Endothelial cell of umbilical vein (primary cell): ENCODE measurements at regions not wholly inside any gene's neighbourhood (a gene's known extent, or its start where the extent isn't known, plus 50 kb on each side); places are given as distances from the start of the nearest gene placed in this dataset.

Source experiments
- BruUV-seq: library from RNA; stranded (reverse); fragments of 400-500 nt; replicated peaks from 2 replicates; lab custom pipeline; 2021; lab: Mats Ljungman, UMichigan
- CTCF ChIA-PET: fragments of 300-600, 350-600 bp; sonication (Branson Sonifier 250); formaldehyde crosslinking; loops from one replicate; lab custom pipeline; 2021; ENCODE audit warnings: antibody characterized with exemption, inconsistent platforms; lab: Charles Lee
- POLR2A ChIA-PET: fragments of 300-600, 350-600 bp; sonication (Branson Sonifier 250); formaldehyde crosslinking; loops from one replicate; lab custom pipeline; 2021; ENCODE audit warnings: antibody characterized with exemption, inconsistent platforms; lab: Charles Lee
- DNase-seq: peaks from one replicate; pipeline ENCODE4 v3.0.0-alpha.2; 2011; ENCODE audit warnings: low read depth, low spot score
- FAIRE-seq: peaks from 2 replicates; lab custom pipeline; 2011; peaks lifted over from hg19 to GRCh38; lab: Jason Lieb, UNC
- H2AFZ ChIP-seq: 2 replicates; pipeline ENCODE4 v1.6.0; 2012; ENCODE audit warnings: low read depth, low read length, control low read depth, inconsistent platforms
- H3K27ac ChIP-seq: 2 replicates; pipeline ENCODE4 v1.5.1; 2011; ENCODE audit warnings: low read depth, mild to moderate bottlenecking, control low read depth, low read length, moderate library complexity; ENCODE audit not compliant: insufficient read depth
- H3K27me3 ChIP-seq, 2 experiments: 2 replicates each; pipeline versions ENCODE4 v1.6.0 to v1.6.1; 2011; ENCODE audit warnings: low read length in 2 of 2, mixed read lengths in 1 of 2; ENCODE audit not compliant: control insufficient read depth in 2 of 2, insufficient read depth in 2 of 2
- H3K36me3 ChIP-seq, 2 experiments: 2 replicates in 1 of 2; 3 replicates in 1 of 2; pipeline ENCODE4 v1.5.1; 2011; ENCODE audit warnings: low read length in 2 of 2, mild to moderate bottlenecking in 1 of 2, moderate library complexity in 1 of 2; ENCODE audit not compliant: control insufficient read depth in 2 of 2, insufficient read depth in 2 of 2; ENCODE audit errors: extremely low read depth in 1 of 2
- H3K4me1 ChIP-seq: 3 replicates; pipeline ENCODE4 v1.5.1; 2011; ENCODE audit warnings: mild to moderate bottlenecking, low read length; ENCODE audit not compliant: control insufficient read depth, insufficient read depth; ENCODE audit errors: extremely low read depth
- H3K4me2 ChIP-seq: 2 replicates; pipeline ENCODE4 v1.6.1; 2011; ENCODE audit warnings: low read length, control low read depth, mixed read lengths; ENCODE audit not compliant: insufficient read depth
- H3K4me3 ChIP-seq, 3 experiments: fragments of 200-600 bp in 1 of 3; sonication (generic), shearing (Covaris generic) in 1 of 3; replicated peaks in 1 of 3; 2 replicates each; pipeline ENCODE4 v1.5.1; 2011 to 2016; ENCODE audit warnings: control low read depth in 3 of 3, low read length in 3 of 3, mild to moderate bottlenecking in 2 of 3, inconsistent platforms in 1 of 3, low read depth in 1 of 3, moderate library complexity in 1 of 3; ENCODE audit not compliant: insufficient read depth in 1 of 3
- H3K79me2 ChIP-seq: 2 replicates; pipeline ENCODE4 v1.6.0; 2012; ENCODE audit warnings: low read length, inconsistent platforms; ENCODE audit not compliant: control insufficient read depth, insufficient read depth
- H3K9ac ChIP-seq: replicated peaks from 2 replicates; pipeline ENCODE3; 2011; ENCODE audit warnings: low read length, control low read depth; ENCODE audit not compliant: insufficient read depth; ENCODE audit errors: extremely low read depth
- H3K9me1 ChIP-seq: replicated peaks from 3 replicates; pipeline ENCODE4 v1.6.0; 2011; ENCODE audit warnings: mild to moderate bottlenecking, low read length; ENCODE audit not compliant: control insufficient read depth, insufficient read depth; ENCODE audit errors: extremely low read depth
- H3K9me3 ChIP-seq: replicated peaks from 2 replicates; pipeline ENCODE4 v1.5.1; 2012; ENCODE audit warnings: low read length, inconsistent platforms; ENCODE audit not compliant: control insufficient read depth, insufficient read depth
- H4K20me1 ChIP-seq: replicated peaks from 2 replicates; pipeline ENCODE3; 2011; ENCODE audit warnings: mild to moderate bottlenecking, low read length; ENCODE audit not compliant: control insufficient read depth, insufficient read depth; ENCODE audit errors: extremely low read depth
- MYC ChIP-seq: IDR thresholded peaks from one replicate; pipeline ENCODE4 v1.6.1; 2011; ENCODE audit warnings: mild to moderate bottlenecking, low read depth, low read length
- dilution Hi-C: fragments of 300-500 bp; cut with MboI; formaldehyde crosslinking; loops from one replicate; pipeline ENCODE4 v1.15.0; 2019; ENCODE audit warnings: low sequenced_read_pairs; ENCODE audit not compliant: extremely low pct_ligation_motif_present
- intact Hi-C: fragments of 100-400 bp; cut with micrococcal nuclease; formaldehyde crosslinking; loops from one replicate; pipeline ENCODE4 v1.10.0; 2022
- TF ChIP-seq, protein P1 (sequence below), 2 donors: IDR thresholded peaks; 1 replicate in 1 of 2; 2 replicates in 1 of 2; pipeline ENCODE4 v1.5.1; 2011; ENCODE audit warnings: low read length in 2 of 2, mild to moderate bottlenecking in 2 of 2, moderate library complexity in 2 of 2, control low read depth in 1 of 2, inconsistent platforms in 1 of 2, low read depth in 1 of 2; ENCODE audit not compliant: insufficient read depth in 1 of 2; ENCODE audit errors: extremely low read depth in 1 of 2

- CTCF ChIA-PET: interaction anchor here (1.5 kb wide), 1 partner anchor 1348 kb away, joined by 4 read pairs; no protein-coding TSS in a partner anchor
Observed at GRCh38 chr3:109731639-109732473, 394.5 kb upstream of the DPPA4 start.

DNA sequence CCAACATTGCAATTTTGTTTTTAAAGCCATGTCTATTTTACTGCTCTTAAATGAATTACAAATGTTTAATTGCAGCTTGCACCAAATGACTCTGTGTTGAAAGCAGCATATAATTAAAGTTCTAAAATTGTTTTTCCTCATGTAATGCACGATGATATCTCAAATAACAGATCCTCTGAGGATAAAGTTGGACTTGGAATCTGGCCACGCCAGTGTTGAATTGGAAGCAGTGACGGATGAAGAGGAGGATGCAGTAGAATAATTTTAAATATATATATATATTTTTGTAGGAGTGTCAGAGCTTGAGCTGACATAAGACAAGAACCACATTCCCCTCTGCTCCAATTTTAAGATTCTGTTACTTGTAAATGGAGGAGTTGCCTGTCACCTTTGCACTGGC is 406.6 kb upstream of the DPPA4 start:
- Histone ChIP-seq H3K36me3 (no peaks in the 10 kb centered on the region), H3K4me3 (no peak overlapping the region), H3K4me1 (no peaks in the 10 kb centered on the region), H2AFZ (no peak overlapping the region), H3K79me2 (no peaks in the 10 kb centered on the region), H4K20me1 (no peaks in the 10 kb centered on the region), H3K9me3 (no peaks in the 10 kb centered on the region), H3K27me3 (no peaks in the 10 kb centered on the region), H3K4me2 (no peak overlapping the region), H3K9me1 (no peaks in the 10 kb centered on the region), H3K27ac (no peak overlapping the region), H3K9ac (no peak overlapping the region)
- POLR2A ChIA-PET: no interaction called here
- CTCF ChIA-PET: no interaction called here
- TF ChIP-seq MYC: no peak
- intact Hi-C loops (no loop called here), dilution Hi-C loops (no loop called here)
- no peak for DNase-seq
- no TSS peak for BruUV-seq
- no peak for FAIRE-seq

More at GRCh38 chr3:109731639-109732473, 394.5 kb upstream of the DPPA4 start:
- FAIRE-seq: peak; percentile 67
- Histone ChIP-seq H3K79me2 (no peaks in the 10 kb centered on the region), H3K4me1 (no peaks in the 10 kb centered on the region), H2AFZ (no peak overlapping the region), H3K27me3 (no peaks in the 10 kb centered on the region), H4K20me1 (no peaks in the 10 kb centered on the region), H3K27ac (no peak overlapping the region), H3K9me3 (no peaks in the 10 kb centered on the region), H3K4me3 (no peak overlapping the region), H3K4me2 (no peak overlapping the region), H3K9me1 (no peaks in the 10 kb centered on the region), H3K36me3 (no peaks in the 10 kb centered on the region), H3K9ac (no peak overlapping the region)
- TF ChIP-seq MYC: no peak
- TF ChIP-seq, protein P1, sequence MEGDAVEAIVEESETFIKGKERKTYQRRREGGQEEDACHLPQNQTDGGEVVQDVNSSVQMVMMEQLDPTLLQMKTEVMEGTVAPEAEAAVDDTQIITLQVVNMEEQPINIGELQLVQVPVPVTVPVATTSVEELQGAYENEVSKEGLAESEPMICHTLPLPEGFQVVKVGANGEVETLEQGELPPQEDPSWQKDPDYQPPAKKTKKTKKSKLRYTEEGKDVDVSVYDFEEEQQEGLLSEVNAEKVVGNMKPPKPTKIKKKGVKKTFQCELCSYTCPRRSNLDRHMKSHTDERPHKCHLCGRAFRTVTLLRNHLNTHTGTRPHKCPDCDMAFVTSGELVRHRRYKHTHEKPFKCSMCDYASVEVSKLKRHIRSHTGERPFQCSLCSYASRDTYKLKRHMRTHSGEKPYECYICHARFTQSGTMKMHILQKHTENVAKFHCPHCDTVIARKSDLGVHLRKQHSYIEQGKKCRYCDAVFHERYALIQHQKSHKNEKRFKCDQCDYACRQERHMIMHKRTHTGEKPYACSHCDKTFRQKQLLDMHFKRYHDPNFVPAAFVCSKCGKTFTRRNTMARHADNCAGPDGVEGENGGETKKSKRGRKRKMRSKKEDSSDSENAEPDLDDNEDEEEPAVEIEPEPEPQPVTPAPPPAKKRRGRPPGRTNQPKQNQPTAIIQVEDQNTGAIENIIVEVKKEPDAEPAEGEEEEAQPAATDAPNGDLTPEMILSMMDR (IDR thresholded peaks at IDR 0.05; ENCODE audit: extremely low read depth in 1 of 2, insufficient read depth in 1 of 2, low read depth in 1 of 2, low read length in 2 of 2): peak; percentile 50
- BruUV-seq: no TSS peak
- dilution Hi-C loops (no loop called here), intact Hi-C loops (loop anchor here (5.0 to 10.0 kb wide), 2 partner anchors 680 to 1803 kb away; no protein-coding TSS in a partner anchor)
- DNase-seq: peak; percentile 51
- POLR2A ChIA-PET: no interaction called here
